Activated gamma-delta T cell (primary cell): ENCODE measurements at regions not wholly inside any gene's neighbourhood (a gene's known extent, or its start where the extent isn't known, plus 50 kb on each side); places are given as distances from the start of the nearest gene placed in this dataset.
"Not testable (repeated sequence)": the region's sequence is repeated elsewhere in the genome, so short reads cannot be mapped to it uniquely, and the experiment has no call there.

Experiments
- DNase-seq: peaks from one replicate; lab custom pipeline; 2025; lab: John Stamatoyannopoulos, UW

GRCh38 chr19:28540385-28540784 is 672.6 kb downstream of the UQCRFS1 start:
- not testable (repeated sequence) for DNase-seq

GRCh38 chr19:28539759-28540158 is 673.2 kb downstream of the UQCRFS1 start:
- DNase-seq, result no peak

GRCh38 chr19:28538579-28538978 is 674.4 kb downstream of the UQCRFS1 start:
- DNase-seq, result not testable (repeated sequence)

- DNase-seq, result no peak
Observed at GRCh38 chr19:28537896-28538295, 675.1 kb downstream of the UQCRFS1 start.

GRCh38 chr19:28537079-28537478 is 675.9 kb downstream of the UQCRFS1 start:
- DNase-seq, result no peak

GRCh38 chr19:28535352-28535775 is 677.6 kb downstream of the UQCRFS1 start:
- DNase-seq, result no peak

GRCh38 chr19:28534766-28535351 is 678.1 kb downstream of the UQCRFS1 start:
- DNase-seq, result no peak

GRCh38 chr19:28532765-28533341 is 680.1 kb downstream of the UQCRFS1 start:
- DNase-seq, result no peak

GRCh38 chr19:28531979-28532378 is 681.0 kb downstream of the UQCRFS1 start:
- DNase-seq, result no peak

- no peak for DNase-seq
Observed at GRCh38 chr19:28530406-28531035, 682.4 kb downstream of the UQCRFS1 start.

GRCh38 chr19:28526038-28526437 is 686.9 kb downstream of the UQCRFS1 start:
- no peak for DNase-seq

- DNase-seq, result no peak
Observed at GRCh38 chr19:28523619-28524018, 689.3 kb downstream of the UQCRFS1 start.

- DNase-seq, result no peak
Observed at GRCh38 chr19:28522545-28522922, 690.4 kb downstream of the UQCRFS1 start.

GRCh38 chr19:28521614-28522544 is 691.1 kb downstream of the UQCRFS1 start:
- DNase-seq, result no peak

GRCh38 chr19:28520998-28521568 is 691.9 kb downstream of the UQCRFS1 start:
- no peak for DNase-seq

GRCh38 chr19:28519952-28520861 is 692.7 kb downstream of the UQCRFS1 start:
- no peak for DNase-seq

GRCh38 chr19:28519218-28519779 is 693.7 kb downstream of the UQCRFS1 start:
- DNase-seq, result no peak

- no peak for DNase-seq
Observed at GRCh38 chr19:28516415-28516872, 696.5 kb downstream of the UQCRFS1 start.

- no peak for DNase-seq
Observed at GRCh38 chr19:28514166-28514565, 698.8 kb downstream of the UQCRFS1 start.

- no peak for DNase-seq
Observed at GRCh38 chr19:28511655-28512054, 701.3 kb downstream of the UQCRFS1 start.
